ENCODE measurements at regions not wholly inside any gene's neighbourhood (a gene's known extent, or its start where the extent isn't known, plus 50 kb on each side); places are given as distances from the start of the nearest gene placed in this dataset.

DNA sequence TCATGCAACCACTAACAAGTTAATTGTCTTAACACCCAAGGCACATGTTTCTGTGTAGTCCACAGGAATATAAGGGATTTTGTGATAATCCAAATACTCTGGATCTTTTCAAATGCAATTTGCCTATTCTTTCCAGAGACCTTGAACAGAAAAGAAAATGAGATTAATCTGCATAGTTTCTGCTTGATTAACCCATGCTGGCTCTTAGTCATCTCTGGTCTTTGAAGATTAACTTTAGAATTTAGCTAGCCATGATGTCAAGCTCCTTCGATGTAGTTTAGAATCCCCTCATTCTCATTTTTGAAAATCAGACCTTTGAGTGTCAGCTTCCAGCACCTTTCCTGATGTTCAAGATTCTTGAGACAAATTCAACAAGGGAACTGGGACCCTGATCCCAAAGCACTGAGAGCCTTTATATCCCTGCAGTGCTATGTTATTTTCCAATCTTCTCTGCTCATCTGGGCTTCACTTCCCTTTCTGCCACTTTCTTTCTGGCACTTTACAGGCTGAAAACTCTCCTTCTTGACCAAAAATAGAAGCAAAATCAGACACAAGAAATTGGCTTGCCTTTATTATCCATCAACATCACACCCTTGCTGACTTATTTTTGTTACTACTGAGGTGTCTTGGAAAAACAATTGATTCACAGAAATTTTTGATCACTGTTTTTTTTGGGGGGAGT is 155.5 kb downstream of the PALM2AKAP2 start:
- ATAC-seq: no peak
- no peak for TF ChIP-seq PPARA (CRISPR knock-in tag; IDR thresholded peaks at IDR 0.05; ENCODE audit: borderline replicate concordance)
- TF ChIP-seq, protein P1, sequence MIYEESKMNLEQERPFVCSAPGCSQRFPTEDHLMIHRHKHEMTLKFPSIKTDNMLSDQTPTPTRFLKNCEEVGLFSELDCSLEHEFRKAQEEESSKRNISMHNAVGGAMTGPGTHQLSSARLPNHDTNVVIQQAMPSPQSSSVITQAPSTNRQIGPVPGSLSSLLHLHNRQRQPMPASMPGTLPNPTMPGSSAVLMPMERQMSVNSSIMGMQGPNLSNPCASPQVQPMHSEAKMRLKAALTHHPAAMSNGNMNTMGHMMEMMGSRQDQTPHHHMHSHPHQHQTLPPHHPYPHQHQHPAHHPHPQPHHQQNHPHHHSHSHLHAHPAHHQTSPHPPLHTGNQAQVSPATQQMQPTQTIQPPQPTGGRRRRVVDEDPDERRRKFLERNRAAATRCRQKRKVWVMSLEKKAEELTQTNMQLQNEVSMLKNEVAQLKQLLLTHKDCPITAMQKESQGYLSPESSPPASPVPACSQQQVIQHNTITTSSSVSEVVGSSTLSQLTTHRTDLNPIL (CRISPR knock-in tag; IDR thresholded peaks at IDR 0.05; ENCODE audit: low read depth): no peak
- no peak for TF ChIP-seq ISL1 (CRISPR knock-in tag; IDR thresholded peaks at IDR 0.05)
- no peak for TF ChIP-seq RARB (CRISPR knock-in tag; IDR thresholded peaks at IDR 0.05)
- TF ChIP-seq ZFP3 (CRISPR knock-in tag; IDR thresholded peaks at IDR 0.05): no peak

DNA sequence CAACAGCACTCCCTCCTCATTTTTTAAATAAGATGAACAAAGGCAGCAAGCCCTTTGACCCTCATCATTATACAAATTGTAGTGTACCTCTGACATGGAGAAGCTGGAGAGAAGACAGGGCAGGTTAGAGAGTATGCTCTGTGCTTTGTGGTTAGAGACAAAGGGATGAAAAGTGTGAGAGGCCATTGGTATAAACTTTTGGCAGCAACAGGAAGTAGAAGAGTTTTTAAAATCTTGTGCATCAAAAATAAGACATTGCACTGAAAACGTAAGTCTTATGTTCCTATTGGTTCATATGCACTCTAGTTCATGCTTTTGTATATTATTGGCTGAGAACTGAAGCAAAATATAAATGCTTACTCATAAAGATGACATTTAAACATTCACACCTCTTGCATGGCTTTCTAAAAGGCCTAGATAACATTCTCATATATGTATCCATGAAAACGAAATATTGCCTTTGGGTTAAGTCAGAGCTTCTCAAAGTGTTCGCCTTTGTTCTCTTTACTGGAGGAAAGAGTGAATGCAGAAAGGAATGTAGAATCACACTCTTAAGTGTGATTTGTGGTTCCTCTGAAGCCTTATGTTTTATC is 158.0 kb downstream of the PALM2AKAP2 start:
- TF ChIP-seq ISL1 (CRISPR knock-in tag; IDR thresholded peaks at IDR 0.05): no peak
- no peak for TF ChIP-seq ZNF565 (CRISPR knock-in tag; conservative IDR thresholded peaks at IDR 0.05; ENCODE audit: low read depth)
- no peak for TF ChIP-seq ZFP30 (CRISPR knock-in tag; IDR thresholded peaks at IDR 0.05)
- TF ChIP-seq, protein P2, sequence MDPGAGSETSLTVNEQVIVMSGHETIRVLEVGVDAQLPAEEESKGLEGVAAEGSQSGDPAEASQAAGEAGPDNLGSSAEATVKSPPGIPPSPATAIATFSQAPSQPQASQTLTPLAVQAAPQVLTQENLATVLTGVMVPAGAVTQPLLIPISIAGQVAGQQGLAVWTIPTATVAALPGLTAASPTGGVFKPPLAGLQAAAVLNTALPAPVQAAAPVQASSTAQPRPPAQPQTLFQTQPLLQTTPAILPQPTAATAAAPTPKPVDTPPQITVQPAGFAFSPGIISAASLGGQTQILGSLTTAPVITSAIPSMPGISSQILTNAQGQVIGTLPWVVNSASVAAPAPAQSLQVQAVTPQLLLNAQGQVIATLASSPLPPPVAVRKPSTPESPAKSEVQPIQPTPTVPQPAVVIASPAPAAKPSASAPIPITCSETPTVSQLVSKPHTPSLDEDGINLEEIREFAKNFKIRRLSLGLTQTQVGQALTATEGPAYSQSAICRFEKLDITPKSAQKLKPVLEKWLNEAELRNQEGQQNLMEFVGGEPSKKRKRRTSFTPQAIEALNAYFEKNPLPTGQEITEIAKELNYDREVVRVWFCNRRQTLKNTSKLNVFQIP (CRISPR knock-in tag; IDR thresholded peaks at IDR 0.05; ENCODE audit: borderline replicate concordance, low read depth): no peak
- no peak for TF ChIP-seq PPARA (CRISPR knock-in tag; IDR thresholded peaks at IDR 0.05; ENCODE audit: borderline replicate concordance)
- no peak for TF ChIP-seq TCF4 (CRISPR knock-in tag; IDR thresholded peaks at IDR 0.05; ENCODE audit: borderline replicate concordance)
- no peak for TF ChIP-seq PATZ1 (CRISPR knock-in tag; IDR thresholded peaks at IDR 0.05; ENCODE audit: borderline replicate concordance)
- no peak for TF ChIP-seq BACH2 (CRISPR knock-in tag; IDR thresholded peaks at IDR 0.05; ENCODE audit: borderline replicate concordance)
- TF ChIP-seq, protein P3, sequence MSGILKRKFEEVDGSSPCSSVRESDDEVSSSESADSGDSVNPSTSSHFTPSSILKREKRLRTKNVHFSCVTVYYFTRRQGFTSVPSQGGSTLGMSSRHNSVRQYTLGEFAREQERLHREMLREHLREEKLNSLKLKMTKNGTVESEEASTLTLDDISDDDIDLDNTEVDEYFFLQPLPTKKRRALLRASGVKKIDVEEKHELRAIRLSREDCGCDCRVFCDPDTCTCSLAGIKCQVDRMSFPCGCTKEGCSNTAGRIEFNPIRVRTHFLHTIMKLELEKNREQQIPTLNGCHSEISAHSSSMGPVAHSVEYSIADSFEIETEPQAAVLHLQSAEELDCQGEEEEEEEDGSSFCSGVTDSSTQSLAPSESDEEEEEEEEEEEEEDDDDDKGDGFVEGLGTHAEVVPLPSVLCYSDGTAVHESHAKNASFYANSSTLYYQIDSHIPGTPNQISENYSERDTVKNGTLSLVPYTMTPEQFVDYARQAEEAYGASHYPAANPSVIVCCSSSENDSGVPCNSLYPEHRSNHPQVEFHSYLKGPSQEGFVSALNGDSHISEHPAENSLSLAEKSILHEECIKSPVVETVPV (CRISPR knock-in tag; IDR thresholded peaks at IDR 0.05): no peak
- no peak for TF ChIP-seq GLIS3 (CRISPR knock-in tag; IDR thresholded peaks at IDR 0.05)
- no peak for TF ChIP-seq SNAI2 (CRISPR knock-in tag; IDR thresholded peaks at IDR 0.05)
- TF ChIP-seq ESRRG (CRISPR knock-in tag; IDR thresholded peaks at IDR 0.05): no peak
- no peak for TF ChIP-seq ZNF70 (CRISPR knock-in tag; IDR thresholded peaks at IDR 0.05)
- no peak for TF ChIP-seq TOX (CRISPR knock-in tag; IDR thresholded peaks at IDR 0.05; ENCODE audit: borderline replicate concordance)
- no peak for TF ChIP-seq ZC3H10 (CRISPR knock-in tag; IDR thresholded peaks at IDR 0.05)
- no peak for TF ChIP-seq OSR1 (CRISPR knock-in tag; IDR thresholded peaks at IDR 0.05)
- TF ChIP-seq ARNTL (CRISPR knock-in tag; IDR thresholded peaks at IDR 0.05; ENCODE audit: borderline replicate concordance, low read depth): no peak
- TF ChIP-seq CSDC2 (CRISPR knock-in tag; IDR thresholded peaks at IDR 0.05): no peak
- TF ChIP-seq, protein P1 (CRISPR knock-in tag; IDR thresholded peaks at IDR 0.05; ENCODE audit: low read depth): no peak
- no peak for TF ChIP-seq ZNF8 (CRISPR knock-in tag; IDR thresholded peaks at IDR 0.05)
- ATAC-seq: no peak

- ATAC-seq: no peak
- no peak for TF ChIP-seq BACH2 (CRISPR knock-in tag; IDR thresholded peaks at IDR 0.05; ENCODE audit: borderline replicate concordance)
- no peak for TF ChIP-seq TCF4 (CRISPR knock-in tag; IDR thresholded peaks at IDR 0.05; ENCODE audit: borderline replicate concordance)
- no peak for TF ChIP-seq ARNTL (CRISPR knock-in tag; IDR thresholded peaks at IDR 0.05; ENCODE audit: borderline replicate concordance, low read depth)
- TF ChIP-seq ZFP3 (CRISPR knock-in tag; IDR thresholded peaks at IDR 0.05): no peak
- TF ChIP-seq ESRRG (CRISPR knock-in tag; IDR thresholded peaks at IDR 0.05): no peak
- TF ChIP-seq ZC3H10 (CRISPR knock-in tag; IDR thresholded peaks at IDR 0.05): no peak
- no peak for TF ChIP-seq SNAI2 (CRISPR knock-in tag; IDR thresholded peaks at IDR 0.05)
- TF ChIP-seq ISL1 (CRISPR knock-in tag; IDR thresholded peaks at IDR 0.05): no peak
- TF ChIP-seq GLIS3 (CRISPR knock-in tag; IDR thresholded peaks at IDR 0.05): no peak
- TF ChIP-seq RARB (CRISPR knock-in tag; IDR thresholded peaks at IDR 0.05): no peak
- TF ChIP-seq, protein P2 (CRISPR knock-in tag; IDR thresholded peaks at IDR 0.05; ENCODE audit: borderline replicate concordance, low read depth): no peak
- no peak for TF ChIP-seq OSR1 (CRISPR knock-in tag; IDR thresholded peaks at IDR 0.05)
These were observed 159.8 kb downstream of the PALM2AKAP2 start for GRCh38 chr9:109939698-109940342.
